Astrocyte (in vitro differentiated cells and primary cell): ENCODE measurements at regions not wholly inside any gene's neighbourhood (a gene's known extent, or its start where the extent isn't known, plus 50 kb on each side); places are given as distances from the start of the nearest gene placed in this dataset.

Experiments
- EZH2 ChIP-seq: IDR thresholded peaks from 2 replicates; pipeline ENCODE4 v1.6.1; 2012; ENCODE audit warnings: mild to moderate bottlenecking, low read length, inconsistent platforms; ENCODE audit not compliant: insufficient read depth
- TF ChIP-seq, protein P1 (sequence below): IDR thresholded peaks from 2 replicates; pipeline ENCODE4 v1.5.1; 2011; ENCODE audit warnings: low read depth, mild to moderate bottlenecking, inconsistent platforms, low read length, moderate library complexity; ENCODE audit not compliant: insufficient read depth

DNA sequence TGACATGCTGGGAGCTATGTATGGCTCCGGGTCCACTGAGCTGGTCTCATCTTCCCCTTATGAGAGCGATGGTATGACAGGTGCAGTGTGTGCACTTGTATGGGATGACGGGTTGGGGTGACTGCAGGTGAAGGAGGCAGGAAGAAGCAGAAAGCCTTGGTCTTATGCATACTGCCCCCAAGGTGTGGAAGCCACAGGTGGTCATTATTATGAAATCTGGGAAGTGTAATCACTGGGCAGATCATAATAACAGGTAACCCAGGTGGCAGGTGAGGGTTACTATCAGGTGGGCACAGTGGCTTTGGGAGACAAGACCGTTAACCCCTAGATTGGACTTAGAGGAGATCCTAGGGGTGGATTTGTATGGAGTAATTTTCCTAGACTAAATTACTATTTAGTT, 118.0 kb downstream of the RFC3 start:
- TF ChIP-seq, protein P1, sequence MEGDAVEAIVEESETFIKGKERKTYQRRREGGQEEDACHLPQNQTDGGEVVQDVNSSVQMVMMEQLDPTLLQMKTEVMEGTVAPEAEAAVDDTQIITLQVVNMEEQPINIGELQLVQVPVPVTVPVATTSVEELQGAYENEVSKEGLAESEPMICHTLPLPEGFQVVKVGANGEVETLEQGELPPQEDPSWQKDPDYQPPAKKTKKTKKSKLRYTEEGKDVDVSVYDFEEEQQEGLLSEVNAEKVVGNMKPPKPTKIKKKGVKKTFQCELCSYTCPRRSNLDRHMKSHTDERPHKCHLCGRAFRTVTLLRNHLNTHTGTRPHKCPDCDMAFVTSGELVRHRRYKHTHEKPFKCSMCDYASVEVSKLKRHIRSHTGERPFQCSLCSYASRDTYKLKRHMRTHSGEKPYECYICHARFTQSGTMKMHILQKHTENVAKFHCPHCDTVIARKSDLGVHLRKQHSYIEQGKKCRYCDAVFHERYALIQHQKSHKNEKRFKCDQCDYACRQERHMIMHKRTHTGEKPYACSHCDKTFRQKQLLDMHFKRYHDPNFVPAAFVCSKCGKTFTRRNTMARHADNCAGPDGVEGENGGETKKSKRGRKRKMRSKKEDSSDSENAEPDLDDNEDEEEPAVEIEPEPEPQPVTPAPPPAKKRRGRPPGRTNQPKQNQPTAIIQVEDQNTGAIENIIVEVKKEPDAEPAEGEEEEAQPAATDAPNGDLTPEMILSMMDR, result no peak
- TF ChIP-seq EZH2, result no peak
